NB4 (cell line): ENCODE measurements at regions not wholly inside any gene's neighbourhood (a gene's known extent, or its start where the extent isn't known, plus 50 kb on each side); places are given as distances from the start of the nearest gene placed in this dataset.

Source experiments
- CTCF ChIP-seq: IDR thresholded peaks from one replicate; pipeline ENCODE4 v1.5.1; 2012; ENCODE audit warnings: low read depth, low read length
- MAX ChIP-seq: IDR thresholded peaks from 2 replicates; pipeline ENCODE4 v1.6.1; 2011; ENCODE audit warnings: low read depth, low read length
- POLR2A ChIP-seq: IDR thresholded peaks from 2 replicates; pipeline ENCODE4 v1.6.1; 2011; ENCODE audit warnings: mild to moderate bottlenecking; ENCODE audit not compliant: insufficient read length; ENCODE audit errors: extremely low read depth

GRCh38 chr6:22204153-22204552, 92.7 kb downstream of the PRL start:
- no peak for TF ChIP-seq POLR2A
- no peak for TF ChIP-seq CTCF
- no peak for TF ChIP-seq MAX
